Glutamatergic neuron (in vitro differentiated cells): ENCODE measurements at regions not wholly inside any gene's neighbourhood (a gene's known extent, or its start where the extent isn't known, plus 50 kb on each side); places are given as distances from the start of the nearest gene placed in this dataset.

Source experiments
- DNase-seq: peaks from one replicate; pipeline ENCODE4 v3.0.0; 2022
- H3K27ac Mint-ChIP-seq: one replicate; pipeline ENCODE4 v1.8.0; 2020; ENCODE audit warnings: mild to moderate bottlenecking, mixed read lengths, inconsistent platforms; ENCODE audit not compliant: unreplicated experiment
- H3K27me3 Mint-ChIP-seq: one replicate; pipeline ENCODE4 v1.8.0; 2020; ENCODE audit warnings: mild to moderate bottlenecking, moderate library complexity, mixed read lengths, inconsistent platforms; ENCODE audit not compliant: unreplicated experiment
- H3K36me3 Mint-ChIP-seq: one replicate; pipeline ENCODE4 v1.8.0; 2020; ENCODE audit warnings: mild to moderate bottlenecking, mixed read lengths, inconsistent platforms; ENCODE audit not compliant: unreplicated experiment
- H3K4me1 Mint-ChIP-seq: one replicate; pipeline ENCODE4 v1.8.0; 2020; ENCODE audit warnings: mild to moderate bottlenecking, low read depth, mixed read lengths, inconsistent platforms; ENCODE audit not compliant: unreplicated experiment
- H3K4me3 Mint-ChIP-seq: one replicate; pipeline ENCODE4 v1.8.0; 2020; ENCODE audit warnings: mild to moderate bottlenecking, mixed read lengths, inconsistent platforms; ENCODE audit not compliant: unreplicated experiment
- H3K9me3 Mint-ChIP-seq: one replicate; pipeline ENCODE4 v1.8.0; 2020; ENCODE audit warnings: mild to moderate bottlenecking, moderate library complexity, mixed read lengths, inconsistent platforms; ENCODE audit not compliant: unreplicated experiment
- CTCF ChIP-seq: fragments of 200-600 bp; sonication (generic); IDR thresholded peaks from one replicate; pipeline ENCODE4 v1.5.0; 2021; ENCODE audit not compliant: partially characterized antibody, unreplicated experiment

- Mint-ChIP-seq H3K36me3 (peaks cover 5% of the 10 kb centered on the region), H3K27me3 (peaks cover 9% of the 10 kb centered on the region), H3K4me3 (no peak overlapping the region), H3K9me3 (peaks cover 6% of the 10 kb centered on the region), H3K4me1 (peaks cover 3% of the 10 kb centered on the region), H3K27ac (no peak overlapping the region)
- no peak for DNase-seq
- TF ChIP-seq CTCF, result no peak
These were observed 730.9 kb downstream of the PTPRU start for GRCh38 chr1:29967261-29967660.

GRCh38 chr1:29966526-29967045, 730.3 kb downstream of the PTPRU start:
- no peak for DNase-seq
- H3K4me1 Mint-ChIP-seq, result peaks cover 4% of the 10 kb centered on the region
- no peak overlapping the region for H3K4me3 Mint-ChIP-seq
- peaks cover 5% of the 10 kb centered on the region for H3K36me3 Mint-ChIP-seq
- no peak overlapping the region for H3K27ac Mint-ChIP-seq
- H3K9me3 Mint-ChIP-seq, result peaks cover 6% of the 10 kb centered on the region
- TF ChIP-seq CTCF, result no peak
- peaks cover 9% of the 10 kb centered on the region for H3K27me3 Mint-ChIP-seq

GRCh38 chr1:29964718-29965533, 728.6 kb downstream of the PTPRU start:
- DNase-seq, result no peak
- H3K27ac Mint-ChIP-seq, result no peak overlapping the region
- no peak for TF ChIP-seq CTCF

GRCh38 chr1:29963946-29964345, 727.6 kb downstream of the PTPRU start:
- DNase-seq, result no peak
- peaks cover 3% of the 10 kb centered on the region for H3K9me3 Mint-ChIP-seq

More at GRCh38 chr1:29964718-29965533, 728.6 kb downstream of the PTPRU start:
- Mint-ChIP-seq H3K4me3 (no peak overlapping the region), H3K36me3 (peaks cover 2% of the 10 kb centered on the region), H3K27me3 (peaks cover 7% of the 10 kb centered on the region), H3K9me3 (peaks cover 4% of the 10 kb centered on the region), H3K4me1 (peaks cover 4% of the 10 kb centered on the region)

More at GRCh38 chr1:29963946-29964345, 727.6 kb downstream of the PTPRU start:
- H3K36me3 Mint-ChIP-seq, result no peaks in the 10 kb centered on the region
- peaks cover 4% of the 10 kb centered on the region for H3K4me1 Mint-ChIP-seq
- no peak for TF ChIP-seq CTCF
- H3K27ac Mint-ChIP-seq, result no peak overlapping the region
- H3K27me3 Mint-ChIP-seq, result peaks cover 4% of the 10 kb centered on the region
- H3K4me3 Mint-ChIP-seq, result no peak overlapping the region
